ENCODE measurements at regions not wholly inside any gene's neighbourhood (a gene's known extent, or its start where the extent isn't known, plus 50 kb on each side); places are given as distances from the start of the nearest gene placed in this dataset.

- no peak for DNase-seq
Observed at GRCh38 chr4:42331914-42332368, 65.3 kb upstream of the SHISA3 start.

GRCh38 chr4:42339935-42340406 is 57.3 kb upstream of the SHISA3 start:
- DNase-seq: no peak

GRCh38 chr4:42341518-42342026 is 55.7 kb upstream of the SHISA3 start:
- DNase-seq: no peak

GRCh38 chr4:42342459-42342858 is 54.8 kb upstream of the SHISA3 start:
- no peak for DNase-seq

- DNase-seq: no peak
Observed at GRCh38 chr4:42344309-42344708, 53.0 kb upstream of the SHISA3 start.

GRCh38 chr4:42344749-42345148 is 52.5 kb upstream of the SHISA3 start:
- DNase-seq: no peak

- DNase-seq: no peak
Observed at GRCh38 chr4:42345962-42346544, 51.2 kb upstream of the SHISA3 start.

DNA sequence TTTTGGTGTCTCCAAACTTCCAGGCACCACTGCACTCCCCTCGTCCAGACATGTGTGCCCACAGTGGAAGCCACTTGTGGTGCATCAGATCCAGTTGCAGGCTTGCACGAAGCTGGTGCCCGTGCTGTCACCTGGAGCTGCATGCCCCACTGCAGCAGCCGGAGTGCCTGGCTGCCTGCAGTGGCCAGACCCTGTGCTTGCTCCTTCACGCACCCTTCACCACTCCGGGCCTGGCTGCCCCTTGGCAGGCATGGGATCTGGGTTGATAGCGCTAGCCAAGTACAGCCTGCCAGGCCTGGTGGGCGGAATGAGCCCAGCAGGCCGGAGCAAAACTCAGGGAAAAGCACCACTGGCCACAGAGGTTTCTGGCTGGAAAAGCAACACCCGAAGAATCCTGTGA is 50.2 kb upstream of the SHISA3 start:
- DNase-seq: no peak

Data from suppressor macrophage treated with lipopolysaccharide for 1 hour (primary cell).